MM.1S (cell line): ENCODE measurements at regions not wholly inside any gene's neighbourhood (a gene's known extent, or its start where the extent isn't known, plus 50 kb on each side); places are given as distances from the start of the nearest gene placed in this dataset.

Experiments used
- DNase-seq: peaks from one replicate; pipeline ENCODE4 v3.0.0-alpha.2; 2015
- H2AFZ ChIP-seq: fragments of 300-600 bp; sonication (generic); 2 replicates; pipeline ENCODE4 v1.6.0; 2016; ENCODE audit warnings: antibody characterized with exemption, low read length
- H3F3A ChIP-seq: fragments of 300-600 bp; sonication (generic); 2 replicates; pipeline ENCODE4 v1.6.1; 2016; ENCODE audit warnings: mild to moderate bottlenecking, antibody characterized with exemption, low read length, moderate library complexity, mixed read lengths; ENCODE audit not compliant: insufficient read depth
- H3K27ac ChIP-seq: fragments of 300-600 bp; sonication (generic); 2 replicates; pipeline ENCODE4 v1.5.1; 2016; ENCODE audit warnings: mild to moderate bottlenecking, low read length
- H3K27me3 ChIP-seq: fragments of 300-600 bp; sonication (generic); replicated peaks from 2 replicates; pipeline ENCODE4 v1.6.0; 2016; ENCODE audit warnings: low read length; ENCODE audit not compliant: insufficient read depth
- H3K36me3 ChIP-seq: fragments of 300-600 bp; sonication (generic); replicated peaks from 2 replicates; pipeline ENCODE4 v1.6.1; 2016; ENCODE audit warnings: mild to moderate bottlenecking, low read length, mixed read lengths; ENCODE audit not compliant: insufficient read depth
- H3K4me1 ChIP-seq: fragments of 300-600 bp; sonication (generic); 2 replicates; pipeline ENCODE4 v1.6.1; 2016; ENCODE audit warnings: low read length, mixed read lengths
- H3K4me2 ChIP-seq: fragments of 300-600 bp; sonication (generic); 2 replicates; pipeline ENCODE4 v1.6.0; 2016; ENCODE audit warnings: low read depth, low read length
- H3K4me3 ChIP-seq: fragments of 300-600 bp; sonication (generic); 2 replicates; pipeline ENCODE4 v1.5.1; 2016; ENCODE audit warnings: low read length, mixed read lengths
- H3K79me2 ChIP-seq: fragments of 300-600 bp; sonication (generic); 2 replicates; pipeline ENCODE4 v1.6.1; 2016; ENCODE audit warnings: mixed run types, low read length, mixed read lengths
- H3K9ac ChIP-seq: fragments of 300-600 bp; sonication (generic); 2 replicates; pipeline ENCODE4 v1.6.1; 2016; ENCODE audit warnings: low read length, mixed read lengths
- H3K9me2 ChIP-seq: fragments of 300-600 bp; sonication (generic); replicated peaks from 2 replicates; pipeline ENCODE4 v1.6.1; 2016; ENCODE audit warnings: mild to moderate bottlenecking, low read length, mixed read lengths; ENCODE audit not compliant: insufficient read depth
- H3K9me3 ChIP-seq: fragments of 300-600 bp; sonication (generic); replicated peaks from 2 replicates; pipeline ENCODE4 v1.6.1; 2016; ENCODE audit warnings: mild to moderate bottlenecking, low read length, mixed read lengths; ENCODE audit not compliant: insufficient read depth
- H4K20me1 ChIP-seq: fragments of 300-600 bp; sonication (generic); 2 replicates; pipeline ENCODE4 v1.6.1; 2016; ENCODE audit warnings: mild to moderate bottlenecking, low read length, moderate library complexity, mixed read lengths; ENCODE audit not compliant: insufficient read depth
- EZH2 ChIP-seq: fragments of 300-600 bp; sonication (generic); optimal IDR thresholded peaks from 2 replicates; pipeline ENCODE3; 2017; ENCODE audit warnings: low read depth, mild to moderate bottlenecking, antibody characterized with exemption, low read length, mixed read lengths
- EZH2phosphoT487 ChIP-seq: fragments of 300-600 bp; sonication (generic); IDR thresholded peaks from 2 replicates; pipeline ENCODE4 v1.6.1; 2018; ENCODE audit warnings: antibody characterized with exemption, low read length
- TF ChIP-seq, protein P1 (sequence below): fragments of 300-600 bp; sonication (generic); IDR thresholded peaks from 2 replicates; pipeline ENCODE4 v1.5.1; 2016; ENCODE audit warnings: antibody characterized with exemption, low read length, mixed read lengths

DNA sequence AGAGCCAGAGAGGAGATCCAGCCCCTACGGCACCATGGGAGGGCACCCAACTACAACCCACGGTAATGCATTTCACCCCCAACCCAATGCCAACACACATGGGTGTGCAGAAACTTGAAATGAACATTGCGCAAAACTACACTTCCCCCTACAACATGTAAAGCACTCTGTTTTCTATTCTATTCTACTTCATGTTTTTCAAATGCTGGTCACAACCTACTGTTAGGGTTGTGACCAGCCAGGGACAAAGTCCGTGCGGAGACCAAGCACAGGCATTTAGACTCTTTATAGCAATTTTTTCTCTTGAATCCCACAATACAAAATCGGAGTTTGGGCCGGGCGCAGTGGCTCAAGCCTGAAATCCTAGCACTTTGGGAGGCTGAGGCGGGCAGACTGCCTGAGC, 90.6 kb downstream of the MRPL14 start:
- H3K9me2 ChIP-seq: no peaks in the 10 kb centered on the region
- no peak overlapping the region for H2AFZ ChIP-seq
- no peak overlapping the region for H3K4me3 ChIP-seq
- no peaks in the 10 kb centered on the region for H4K20me1 ChIP-seq
- no peaks in the 10 kb centered on the region for H3K4me1 ChIP-seq
- H3F3A ChIP-seq: no peaks in the 10 kb centered on the region
- H3K9me3 ChIP-seq: no peaks in the 10 kb centered on the region
- H3K9ac ChIP-seq: no peak overlapping the region
- DNase-seq: no peak
- no peaks in the 10 kb centered on the region for H3K79me2 ChIP-seq
- no peak overlapping the region for H3K4me2 ChIP-seq
- no peaks in the 10 kb centered on the region for H3K36me3 ChIP-seq
- no peak for TF ChIP-seq EZH2phosphoT487
- TF ChIP-seq EZH2: no peak
- TF ChIP-seq, protein P1, sequence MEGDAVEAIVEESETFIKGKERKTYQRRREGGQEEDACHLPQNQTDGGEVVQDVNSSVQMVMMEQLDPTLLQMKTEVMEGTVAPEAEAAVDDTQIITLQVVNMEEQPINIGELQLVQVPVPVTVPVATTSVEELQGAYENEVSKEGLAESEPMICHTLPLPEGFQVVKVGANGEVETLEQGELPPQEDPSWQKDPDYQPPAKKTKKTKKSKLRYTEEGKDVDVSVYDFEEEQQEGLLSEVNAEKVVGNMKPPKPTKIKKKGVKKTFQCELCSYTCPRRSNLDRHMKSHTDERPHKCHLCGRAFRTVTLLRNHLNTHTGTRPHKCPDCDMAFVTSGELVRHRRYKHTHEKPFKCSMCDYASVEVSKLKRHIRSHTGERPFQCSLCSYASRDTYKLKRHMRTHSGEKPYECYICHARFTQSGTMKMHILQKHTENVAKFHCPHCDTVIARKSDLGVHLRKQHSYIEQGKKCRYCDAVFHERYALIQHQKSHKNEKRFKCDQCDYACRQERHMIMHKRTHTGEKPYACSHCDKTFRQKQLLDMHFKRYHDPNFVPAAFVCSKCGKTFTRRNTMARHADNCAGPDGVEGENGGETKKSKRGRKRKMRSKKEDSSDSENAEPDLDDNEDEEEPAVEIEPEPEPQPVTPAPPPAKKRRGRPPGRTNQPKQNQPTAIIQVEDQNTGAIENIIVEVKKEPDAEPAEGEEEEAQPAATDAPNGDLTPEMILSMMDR: no peak
- H3K27ac ChIP-seq: no peak overlapping the region
- H3K27me3 ChIP-seq: no peaks in the 10 kb centered on the region

- no peaks in the 10 kb centered on the region for H3K79me2 ChIP-seq
- no peak overlapping the region for H3K27ac ChIP-seq
- DNase-seq: no peak
- no peaks in the 10 kb centered on the region for H3K9me2 ChIP-seq
- H3K27me3 ChIP-seq: no peaks in the 10 kb centered on the region
- H3K9me3 ChIP-seq: no peaks in the 10 kb centered on the region
- TF ChIP-seq EZH2phosphoT487 (no peak), EZH2 (no peak)
- TF ChIP-seq, protein P1: no peak
- H3K4me3 ChIP-seq: no peak overlapping the region
- H2AFZ ChIP-seq: no peak overlapping the region
- H3K4me2 ChIP-seq: no peak overlapping the region
- no peaks in the 10 kb centered on the region for H3K4me1 ChIP-seq
- no peak overlapping the region for H3K9ac ChIP-seq
- H4K20me1 ChIP-seq: no peaks in the 10 kb centered on the region
- H3F3A ChIP-seq: no peaks in the 10 kb centered on the region
- no peaks in the 10 kb centered on the region for H3K36me3 ChIP-seq
Measured at GRCh38 chr6:44036196-44036595, 91.1 kb downstream of the MRPL14 start.

- H3K27ac ChIP-seq: no peak overlapping the region
- TF ChIP-seq EZH2 (no peak), EZH2phosphoT487 (no peak)
- TF ChIP-seq, protein P1: no peak
- no peaks in the 10 kb centered on the region for H4K20me1 ChIP-seq
- DNase-seq: no peak
- no peak overlapping the region for H3K9ac ChIP-seq
- H3K36me3 ChIP-seq: no peaks in the 10 kb centered on the region
- H3K27me3 ChIP-seq: no peaks in the 10 kb centered on the region
- no peaks in the 10 kb centered on the region for H3K9me2 ChIP-seq
- no peaks in the 10 kb centered on the region for H3K4me1 ChIP-seq
- no peaks in the 10 kb centered on the region for H3K9me3 ChIP-seq
- H3K4me2 ChIP-seq: no peak overlapping the region
- H2AFZ ChIP-seq: no peak overlapping the region
- H3K79me2 ChIP-seq: no peaks in the 10 kb centered on the region
- H3K4me3 ChIP-seq: no peak overlapping the region
- H3F3A ChIP-seq: no peaks in the 10 kb centered on the region
Measured at GRCh38 chr6:44035621-44036020, 91.6 kb downstream of the MRPL14 start.

GRCh38 chr6:44034931-44035345, 92.3 kb downstream of the MRPL14 start:
- no peak for DNase-seq
- Histone ChIP-seq H3K9me3 (no peaks in the 10 kb centered on the region), H3K4me3 (no peak overlapping the region), H3K9ac (no peak overlapping the region), H3K27me3 (no peaks in the 10 kb centered on the region), H3K4me2 (no peak overlapping the region), H3F3A (no peaks in the 10 kb centered on the region), H3K79me2 (no peaks in the 10 kb centered on the region), H3K4me1 (no peaks in the 10 kb centered on the region), H2AFZ (no peak overlapping the region), H3K36me3 (no peaks in the 10 kb centered on the region), H3K9me2 (no peaks in the 10 kb centered on the region), H4K20me1 (no peaks in the 10 kb centered on the region), H3K27ac (no peak overlapping the region)
- TF ChIP-seq EZH2 (no peak), EZH2phosphoT487 (no peak)
- TF ChIP-seq, protein P1: no peak
